Peyer's patch (tissue), 4 donors: ENCODE measurements at regions not wholly inside any gene's neighbourhood (a gene's known extent, or its start where the extent isn't known, plus 50 kb on each side); places are given as distances from the start of the nearest gene placed in this dataset.

Experiments
- POLR2A ChIP-seq, 2 donors: fragments of 450-650 bp; IDR thresholded peaks; one replicate each; pipeline ENCODE4 v1.5.1; 2017; ENCODE audit warnings: antibody characterized with exemption in 2 of 2, mild to moderate bottlenecking in 2 of 2, moderate library complexity in 2 of 2
- TF ChIP-seq, protein P1 (sequence below), 6 experiments: fragments of 450-650 bp in 4 of 6; fragments of 200-600 bp in 2 of 6; sonication (generic) in 1 of 6; IDR thresholded peaks; one replicate each; pipeline ENCODE4 v1.5.1; 2017 to 2019; ENCODE audit warnings: antibody characterized with exemption in 6 of 6, mild to moderate bottlenecking in 3 of 6, moderate library complexity in 1 of 6

DNA sequence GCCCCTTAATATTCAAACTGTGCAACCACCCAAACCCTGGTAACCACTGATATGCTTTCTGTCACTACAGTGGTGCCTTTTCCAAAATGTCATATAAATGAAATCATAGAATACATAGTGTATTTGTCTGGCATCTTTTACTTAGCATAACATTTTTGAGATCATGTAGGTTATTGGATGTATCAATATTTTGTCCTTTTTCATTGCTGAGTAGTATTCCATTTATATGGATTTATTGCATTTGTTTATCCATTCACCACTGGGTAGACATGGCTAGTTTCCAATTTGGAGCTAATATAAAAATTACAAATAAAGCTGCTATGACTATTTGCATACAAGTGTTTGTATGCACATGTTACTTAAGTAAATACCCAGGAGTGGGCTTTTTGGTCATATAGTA, 121.6 kb downstream of the TMEM144 start:
- no peak for TF ChIP-seq POLR2A (IDR thresholded peaks at IDR 0.05)
- TF ChIP-seq, protein P1, sequence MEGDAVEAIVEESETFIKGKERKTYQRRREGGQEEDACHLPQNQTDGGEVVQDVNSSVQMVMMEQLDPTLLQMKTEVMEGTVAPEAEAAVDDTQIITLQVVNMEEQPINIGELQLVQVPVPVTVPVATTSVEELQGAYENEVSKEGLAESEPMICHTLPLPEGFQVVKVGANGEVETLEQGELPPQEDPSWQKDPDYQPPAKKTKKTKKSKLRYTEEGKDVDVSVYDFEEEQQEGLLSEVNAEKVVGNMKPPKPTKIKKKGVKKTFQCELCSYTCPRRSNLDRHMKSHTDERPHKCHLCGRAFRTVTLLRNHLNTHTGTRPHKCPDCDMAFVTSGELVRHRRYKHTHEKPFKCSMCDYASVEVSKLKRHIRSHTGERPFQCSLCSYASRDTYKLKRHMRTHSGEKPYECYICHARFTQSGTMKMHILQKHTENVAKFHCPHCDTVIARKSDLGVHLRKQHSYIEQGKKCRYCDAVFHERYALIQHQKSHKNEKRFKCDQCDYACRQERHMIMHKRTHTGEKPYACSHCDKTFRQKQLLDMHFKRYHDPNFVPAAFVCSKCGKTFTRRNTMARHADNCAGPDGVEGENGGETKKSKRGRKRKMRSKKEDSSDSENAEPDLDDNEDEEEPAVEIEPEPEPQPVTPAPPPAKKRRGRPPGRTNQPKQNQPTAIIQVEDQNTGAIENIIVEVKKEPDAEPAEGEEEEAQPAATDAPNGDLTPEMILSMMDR (IDR thresholded peaks at IDR 0.05): no peak
